ENCODE measurements at regions not wholly inside any gene's neighbourhood (a gene's known extent, or its start where the extent isn't known, plus 50 kb on each side); places are given as distances from the start of the nearest gene placed in this dataset.

DNA sequence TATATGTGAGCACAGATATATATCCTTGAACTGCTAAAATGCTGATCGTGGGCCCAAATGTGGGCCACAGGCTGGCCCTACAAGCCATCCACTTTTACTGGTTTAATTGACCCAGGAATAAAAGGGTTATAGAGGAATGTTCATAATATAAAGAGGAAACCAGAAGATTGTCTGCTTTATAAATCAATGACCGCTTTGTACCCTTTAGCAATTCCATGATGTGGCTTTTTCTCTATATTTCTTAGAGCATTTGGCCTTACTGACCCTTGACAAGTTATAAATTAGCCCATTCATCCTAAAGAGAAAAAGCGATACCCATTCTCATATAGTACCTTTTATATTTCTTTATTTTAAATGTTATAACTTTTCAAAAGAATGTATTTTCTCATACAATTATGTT is 87.1 kb upstream of the ITGA4 start:
- H3K9me3 ChIP-seq (ENCODE audit: control insufficient read depth in 1 of 2, low read length in 2 of 2), result no peaks in the 10 kb centered on the region
- H3K4me1 ChIP-seq (ENCODE audit: control insufficient read depth in 1 of 2, insufficient read depth in 2 of 2, low read length in 2 of 2), result peaks cover 4 to 5% of the 10 kb centered on the region in 2 donors
- no peak overlapping the region for H3K27ac ChIP-seq (ENCODE audit: low read depth, low read length)
- no peaks in the 10 kb centered on the region for H3K27me3 ChIP-seq (ENCODE audit: control insufficient read depth in 1 of 2, insufficient read depth in 2 of 2, low read length in 2 of 2)
- H3K36me3 ChIP-seq (ENCODE audit: control insufficient read depth in 1 of 2, insufficient read depth in 2 of 2, low read length in 2 of 2), result no peaks in the 10 kb centered on the region
- H3K9ac ChIP-seq (ENCODE audit: low read depth in 1 of 2, low read length in 2 of 2), result no peak overlapping the region
- H3K4me3 ChIP-seq (ENCODE audit: low read depth in 1 of 2, low read length in 2 of 2), result no peak overlapping the region

DNA sequence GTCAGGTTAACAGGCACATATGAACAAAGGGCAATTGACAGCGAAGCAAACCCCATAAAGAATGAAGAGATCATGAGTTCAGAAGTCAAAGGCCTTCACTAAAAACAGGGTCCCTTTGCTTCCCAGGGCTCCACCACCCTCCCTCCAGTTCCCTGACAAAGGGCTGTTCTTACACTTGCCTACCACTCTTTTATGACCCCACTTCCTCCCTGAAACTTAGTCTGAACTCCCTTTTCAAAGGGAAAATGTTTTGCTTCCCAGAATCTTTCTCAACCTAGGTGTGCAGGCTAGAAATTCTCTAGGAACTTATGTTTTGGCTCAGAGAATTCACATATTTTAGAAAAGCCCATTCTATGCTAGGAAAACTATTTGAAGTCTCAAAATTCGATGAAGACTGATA is 86.0 kb upstream of the ITGA4 start:
- H3K9ac ChIP-seq (ENCODE audit: low read depth in 1 of 2, low read length in 2 of 2), result no peak overlapping the region
- no peaks in the 10 kb centered on the region for H3K9me3 ChIP-seq (ENCODE audit: control insufficient read depth in 1 of 2, low read length in 2 of 2)
- peaks cover 5 to 6% of the 10 kb centered on the region in 2 donors for H3K4me1 ChIP-seq (ENCODE audit: control insufficient read depth in 1 of 2, insufficient read depth in 2 of 2, low read length in 2 of 2)
- H3K27ac ChIP-seq (ENCODE audit: low read depth, low read length), result no peak overlapping the region
- H3K27me3 ChIP-seq (ENCODE audit: control insufficient read depth in 1 of 2, insufficient read depth in 2 of 2, low read length in 2 of 2), result no peaks in the 10 kb centered on the region
- no peak overlapping the region for H3K4me3 ChIP-seq (ENCODE audit: low read depth in 1 of 2, low read length in 2 of 2)
- H3K36me3 ChIP-seq (ENCODE audit: control insufficient read depth in 1 of 2, insufficient read depth in 2 of 2, low read length in 2 of 2), result no peaks in the 10 kb centered on the region

DNA sequence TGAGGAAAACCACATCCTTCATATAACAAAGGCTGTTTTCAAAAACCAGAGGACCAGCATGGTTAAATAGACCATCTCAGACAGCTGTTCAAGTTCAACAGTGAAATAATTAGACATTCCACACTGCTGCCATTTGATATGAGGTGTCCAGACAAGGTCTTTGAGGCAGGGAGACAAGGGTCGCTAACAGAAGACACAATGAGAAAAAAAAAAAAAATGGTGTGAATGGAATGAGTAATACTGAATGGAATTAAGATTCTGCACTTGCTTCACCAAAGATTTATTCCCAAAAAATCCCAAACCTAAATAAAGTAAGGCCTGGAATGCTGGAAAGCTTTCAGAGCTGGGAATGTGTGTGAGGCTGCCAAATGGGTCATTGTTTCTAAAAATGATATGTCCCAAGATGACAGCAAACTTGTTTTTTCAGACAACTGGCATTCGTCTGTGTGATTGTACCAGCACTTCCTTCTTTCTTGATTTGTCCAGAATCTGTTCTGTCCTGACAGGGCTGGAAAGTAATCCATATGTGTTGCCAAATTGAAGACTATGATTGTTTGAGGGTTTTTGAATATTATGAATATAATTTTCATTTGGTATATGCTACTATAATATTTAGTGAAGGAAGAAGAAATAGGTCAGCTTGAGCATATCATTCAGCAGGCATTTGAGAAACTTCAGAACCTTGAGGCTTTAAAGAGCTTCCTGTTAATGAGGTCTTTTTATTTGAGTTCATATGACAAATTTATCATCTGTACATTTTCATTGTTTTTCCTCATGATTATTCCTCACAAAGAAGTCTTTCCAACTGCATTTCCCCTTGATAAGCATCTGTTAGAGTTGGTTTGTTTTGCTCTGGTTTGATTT is 85.2 kb upstream of the ITGA4 start:
- Histone ChIP-seq H3K4me1 (ENCODE audit: control insufficient read depth in 1 of 2, insufficient read depth in 2 of 2, low read length in 2 of 2) (peaks cover 5 to 6% of the 10 kb centered on the region in 2 donors), H3K9ac (ENCODE audit: low read depth in 1 of 2, low read length in 2 of 2) (no peak overlapping the region), H3K27ac (ENCODE audit: low read depth, low read length) (no peak overlapping the region), H3K27me3 (ENCODE audit: control insufficient read depth in 1 of 2, insufficient read depth in 2 of 2, low read length in 2 of 2) (no peaks in the 10 kb centered on the region), H3K4me3 (ENCODE audit: low read depth in 1 of 2, low read length in 2 of 2) (no peak overlapping the region), H3K36me3 (ENCODE audit: control insufficient read depth in 1 of 2, insufficient read depth in 2 of 2, low read length in 2 of 2) (no peaks in the 10 kb centered on the region), H3K9me3 (ENCODE audit: control insufficient read depth in 1 of 2, low read length in 2 of 2) (no peaks in the 10 kb centered on the region)

DNA sequence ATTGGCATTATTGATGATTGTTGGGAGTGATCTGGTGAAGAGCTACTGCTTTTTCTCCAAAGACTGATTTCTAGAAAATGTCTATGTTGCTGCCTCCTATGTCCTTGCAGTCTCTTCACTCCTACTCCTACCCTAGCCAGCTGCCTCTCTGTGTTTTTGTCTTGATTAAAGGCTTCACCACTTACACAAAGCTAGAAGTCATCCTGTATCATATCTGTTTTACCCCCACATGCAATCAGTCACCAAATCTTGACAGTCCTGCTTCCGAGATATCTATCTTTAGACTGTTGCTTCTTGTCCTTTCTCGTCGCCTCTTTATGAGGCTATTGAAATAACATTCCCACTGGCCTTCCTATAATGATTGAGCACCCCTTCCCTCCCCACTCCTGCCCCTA is 84.5 kb upstream of the ITGA4 start:
- no peaks in the 10 kb centered on the region for H3K27me3 ChIP-seq (ENCODE audit: control insufficient read depth in 1 of 2, insufficient read depth in 2 of 2, low read length in 2 of 2)
- H3K9ac ChIP-seq (ENCODE audit: low read depth in 1 of 2, low read length in 2 of 2), result no peak overlapping the region
- H3K36me3 ChIP-seq (ENCODE audit: control insufficient read depth in 1 of 2, insufficient read depth in 2 of 2, low read length in 2 of 2), result no peaks in the 10 kb centered on the region
- no peak overlapping the region for H3K27ac ChIP-seq (ENCODE audit: low read depth, low read length)
- H3K9me3 ChIP-seq (ENCODE audit: control insufficient read depth in 1 of 2, low read length in 2 of 2), result no peaks in the 10 kb centered on the region
- H3K4me1 ChIP-seq (ENCODE audit: control insufficient read depth in 1 of 2, insufficient read depth in 2 of 2, low read length in 2 of 2), result peaks cover 5 to 6% of the 10 kb centered on the region in 2 donors
- H3K4me3 ChIP-seq (ENCODE audit: low read depth in 1 of 2, low read length in 2 of 2), result no peak overlapping the region

DNA sequence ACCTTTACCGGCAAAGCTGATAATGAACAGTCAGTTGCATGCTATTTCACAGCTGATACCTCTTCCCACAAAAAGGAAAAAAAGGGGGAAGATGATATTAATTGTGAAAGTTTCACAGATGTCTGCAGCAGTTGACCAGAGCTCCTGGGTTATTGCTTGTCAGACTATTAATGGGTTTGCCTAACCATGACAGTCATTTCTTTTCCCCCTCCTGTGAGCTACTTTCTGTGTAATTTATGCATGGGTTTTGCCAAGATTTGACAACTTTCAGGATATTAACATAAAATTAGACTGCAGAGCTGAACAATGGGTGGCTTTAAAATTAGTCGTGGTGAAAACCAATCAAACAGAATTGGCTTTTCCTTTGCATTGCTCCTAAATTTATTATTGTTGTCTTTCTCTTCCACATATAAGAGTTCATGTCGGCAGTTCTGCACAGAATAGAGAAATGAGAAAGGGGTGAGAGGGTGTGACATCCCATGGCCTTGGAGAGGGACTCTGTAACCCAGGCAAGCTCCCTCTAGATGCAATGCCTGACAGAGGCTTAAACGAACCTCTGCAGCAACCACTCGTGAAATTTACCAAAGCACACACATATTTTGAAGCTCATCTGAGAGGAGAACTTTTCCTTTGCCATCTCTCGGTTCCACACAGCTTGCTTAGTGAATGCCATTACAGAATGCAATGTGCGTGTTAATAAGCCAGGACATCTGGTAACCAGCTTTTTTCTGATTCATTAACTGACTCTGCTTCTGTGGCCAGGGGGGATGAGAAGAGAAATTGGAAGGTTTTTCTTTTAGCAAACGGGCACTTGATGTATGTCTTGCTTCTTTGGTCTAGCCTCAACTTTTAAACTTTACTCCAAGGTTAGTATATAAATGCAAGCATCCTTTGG is 82.2 kb upstream of the ITGA4 start:
- Histone ChIP-seq H3K27me3 (ENCODE audit: control insufficient read depth in 1 of 2, insufficient read depth in 2 of 2, low read length in 2 of 2) (no peaks in the 10 kb centered on the region), H3K4me1 (ENCODE audit: control insufficient read depth in 1 of 2, insufficient read depth in 2 of 2, low read length in 2 of 2) (peaks cover 5 to 6% of the 10 kb centered on the region in 2 donors), H3K27ac (ENCODE audit: low read depth, low read length) (no peak overlapping the region), H3K4me3 (ENCODE audit: low read depth in 1 of 2, low read length in 2 of 2) (no peak overlapping the region), H3K36me3 (ENCODE audit: control insufficient read depth in 1 of 2, insufficient read depth in 2 of 2, low read length in 2 of 2) (no peaks in the 10 kb centered on the region), H3K9me3 (ENCODE audit: control insufficient read depth in 1 of 2, low read length in 2 of 2) (no peaks in the 10 kb centered on the region), H3K9ac (ENCODE audit: low read depth in 1 of 2, low read length in 2 of 2) (no peak overlapping the region)

DNA sequence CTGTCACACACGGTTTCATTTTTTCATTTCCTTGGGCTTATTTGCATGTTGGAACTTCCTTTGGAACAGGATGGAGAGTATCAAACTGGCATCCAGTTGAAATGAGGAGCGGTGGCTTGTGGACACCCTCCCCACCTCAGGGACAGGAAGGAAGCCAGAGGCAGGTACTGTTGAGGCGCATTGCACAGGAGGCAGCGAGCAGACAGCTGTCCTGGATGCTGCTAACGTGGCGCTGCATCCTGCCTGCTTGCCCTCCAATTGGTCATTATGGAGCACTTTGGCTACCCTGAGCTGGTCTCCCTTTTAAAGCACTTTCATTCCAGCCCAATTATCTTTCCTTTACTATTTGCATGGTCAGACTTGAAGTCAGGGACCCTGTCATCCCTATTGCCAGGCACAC is 80.7 kb upstream of the ITGA4 start:
- Histone ChIP-seq H3K27me3 (ENCODE audit: control insufficient read depth in 1 of 2, insufficient read depth in 2 of 2, low read length in 2 of 2) (no peaks in the 10 kb centered on the region), H3K36me3 (ENCODE audit: control insufficient read depth in 1 of 2, insufficient read depth in 2 of 2, low read length in 2 of 2) (no peaks in the 10 kb centered on the region), H3K9ac (ENCODE audit: low read depth in 1 of 2, low read length in 2 of 2) (no peak overlapping the region), H3K27ac (ENCODE audit: low read depth, low read length) (no peak overlapping the region), H3K4me1 (ENCODE audit: control insufficient read depth in 1 of 2, insufficient read depth in 2 of 2, low read length in 2 of 2) (peaks cover 5 to 6% of the 10 kb centered on the region in 2 donors), H3K4me3 (ENCODE audit: low read depth in 1 of 2, low read length in 2 of 2) (peak overlapping the region in 1 of 2 donors; percentile 11), H3K9me3 (ENCODE audit: control insufficient read depth in 1 of 2, low read length in 2 of 2) (no peaks in the 10 kb centered on the region)

DNA sequence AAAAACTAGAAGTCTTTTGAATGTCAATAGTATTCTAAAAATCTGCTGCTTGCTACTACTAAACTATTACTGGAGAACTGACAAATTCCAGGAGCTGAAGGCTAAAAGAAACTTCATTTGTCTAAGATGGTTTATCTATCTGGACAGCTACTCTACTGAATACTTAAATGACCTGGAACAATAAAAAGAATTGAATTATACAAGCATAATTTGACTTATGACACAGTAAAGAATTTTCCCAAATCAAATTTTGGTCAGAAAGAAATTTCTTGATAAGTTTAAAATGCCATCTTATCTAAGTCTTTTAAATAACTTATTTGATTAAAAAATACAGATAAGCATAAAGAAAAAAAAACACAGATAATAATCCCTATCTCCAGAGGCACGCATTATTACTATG is 80.2 kb upstream of the ITGA4 start:
- peaks cover 5 to 6% of the 10 kb centered on the region in 2 donors for H3K4me1 ChIP-seq (ENCODE audit: control insufficient read depth in 1 of 2, insufficient read depth in 2 of 2, low read length in 2 of 2)
- H3K9me3 ChIP-seq (ENCODE audit: control insufficient read depth in 1 of 2, low read length in 2 of 2), result no peaks in the 10 kb centered on the region
- no peaks in the 10 kb centered on the region for H3K27me3 ChIP-seq (ENCODE audit: control insufficient read depth in 1 of 2, insufficient read depth in 2 of 2, low read length in 2 of 2)
- no peak overlapping the region for H3K27ac ChIP-seq (ENCODE audit: low read depth, low read length)
- H3K9ac ChIP-seq (ENCODE audit: low read depth in 1 of 2, low read length in 2 of 2), result no peak overlapping the region
- H3K4me3 ChIP-seq (ENCODE audit: low read depth in 1 of 2, low read length in 2 of 2), result no peak overlapping the region
- H3K36me3 ChIP-seq (ENCODE audit: control insufficient read depth in 1 of 2, insufficient read depth in 2 of 2, low read length in 2 of 2), result no peaks in the 10 kb centered on the region

DNA sequence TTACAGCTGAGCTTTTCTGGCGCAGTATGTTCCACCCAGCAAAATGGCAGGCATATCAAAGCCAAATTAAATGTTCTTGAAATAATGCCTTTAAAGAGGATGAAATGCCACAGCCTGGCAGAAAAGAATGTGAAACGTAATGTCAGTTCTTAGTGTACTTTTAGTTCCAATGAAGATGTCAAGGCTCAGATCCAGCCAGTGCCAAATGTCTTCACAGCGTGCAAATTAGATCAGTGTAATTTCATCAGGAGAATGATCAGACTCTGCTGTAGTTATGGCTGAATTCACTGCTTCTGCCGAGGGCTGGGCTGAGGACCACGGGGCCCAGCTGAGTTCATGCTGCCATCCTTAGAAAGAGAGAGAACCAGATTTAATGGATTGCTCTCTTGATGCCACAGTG is 78.7 kb upstream of the ITGA4 start:
- H3K9ac ChIP-seq (ENCODE audit: low read depth in 1 of 2, low read length in 2 of 2), result no peak overlapping the region
- no peak overlapping the region for H3K27ac ChIP-seq (ENCODE audit: low read depth, low read length)
- no peak overlapping the region for H3K4me3 ChIP-seq (ENCODE audit: low read depth in 1 of 2, low read length in 2 of 2)
- no peaks in the 10 kb centered on the region for H3K27me3 ChIP-seq (ENCODE audit: control insufficient read depth in 1 of 2, insufficient read depth in 2 of 2, low read length in 2 of 2)
- H3K4me1 ChIP-seq (ENCODE audit: control insufficient read depth in 1 of 2, insufficient read depth in 2 of 2, low read length in 2 of 2), result peaks cover 0 to 6% of the 10 kb centered on the region in 2 donors
- H3K36me3 ChIP-seq (ENCODE audit: control insufficient read depth in 1 of 2, insufficient read depth in 2 of 2, low read length in 2 of 2), result no peaks in the 10 kb centered on the region
- H3K9me3 ChIP-seq (ENCODE audit: control insufficient read depth in 1 of 2, low read length in 2 of 2), result no peaks in the 10 kb centered on the region

DNA sequence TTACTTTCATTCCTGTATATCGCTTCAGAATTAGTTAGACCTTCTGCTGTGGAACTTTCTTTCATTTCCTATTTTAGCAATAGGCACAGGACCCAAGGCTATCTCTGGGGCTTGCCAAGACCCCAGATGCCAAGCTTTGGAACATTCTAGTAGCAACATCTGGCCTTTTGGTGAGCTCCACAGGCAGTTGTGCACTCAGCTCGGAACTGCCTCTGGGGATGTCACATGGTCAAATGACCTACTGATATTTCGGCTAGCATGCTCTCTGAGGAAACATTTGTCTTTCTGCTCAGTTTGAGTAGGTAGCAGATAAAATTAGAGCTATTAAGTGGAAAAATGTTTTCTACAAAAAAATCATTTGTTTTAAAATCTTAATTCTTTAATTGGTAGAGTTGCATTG is 76.6 kb upstream of the ITGA4 start:
- no peaks in the 10 kb centered on the region for H3K36me3 ChIP-seq (ENCODE audit: control insufficient read depth in 1 of 2, insufficient read depth in 2 of 2, low read length in 2 of 2)
- H3K9me3 ChIP-seq (ENCODE audit: control insufficient read depth in 1 of 2, low read length in 2 of 2), result no peaks in the 10 kb centered on the region
- H3K4me3 ChIP-seq (ENCODE audit: low read depth in 1 of 2, low read length in 2 of 2), result no peak overlapping the region
- H3K27me3 ChIP-seq (ENCODE audit: control insufficient read depth in 1 of 2, insufficient read depth in 2 of 2, low read length in 2 of 2), result no peaks in the 10 kb centered on the region
- H3K4me1 ChIP-seq (ENCODE audit: control insufficient read depth in 1 of 2, insufficient read depth in 2 of 2, low read length in 2 of 2), result no peaks in the 10 kb centered on the region
- no peak overlapping the region for H3K27ac ChIP-seq (ENCODE audit: low read depth, low read length)
- H3K9ac ChIP-seq (ENCODE audit: low read depth in 1 of 2, low read length in 2 of 2), result no peak overlapping the region

DNA sequence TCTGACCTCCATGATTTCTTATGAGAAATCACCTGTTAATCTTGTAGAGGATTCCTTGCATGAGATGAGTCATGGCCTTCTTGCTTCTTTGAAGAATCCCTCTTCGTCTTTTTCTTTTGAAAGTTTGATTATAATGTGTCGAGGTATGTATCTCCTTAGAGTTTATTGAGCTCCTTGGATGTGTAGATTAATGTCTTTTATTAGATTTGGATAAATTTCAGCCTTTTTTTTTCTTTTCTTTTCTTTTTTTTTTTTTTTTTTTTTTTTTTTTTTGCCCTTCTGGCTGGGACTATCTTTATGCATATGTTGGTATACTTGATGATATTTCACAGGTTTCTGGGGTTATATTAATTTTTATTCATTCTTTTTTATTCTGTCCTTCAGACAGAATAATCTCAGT is 72.3 kb upstream of the ITGA4 start:
- H3K27ac ChIP-seq (ENCODE audit: low read depth, low read length), result no peak overlapping the region
- H3K9ac ChIP-seq (ENCODE audit: low read depth in 1 of 2, low read length in 2 of 2), result no peak overlapping the region
- no peaks in the 10 kb centered on the region for H3K27me3 ChIP-seq (ENCODE audit: control insufficient read depth in 1 of 2, insufficient read depth in 2 of 2, low read length in 2 of 2)
- no peaks in the 10 kb centered on the region for H3K36me3 ChIP-seq (ENCODE audit: control insufficient read depth in 1 of 2, insufficient read depth in 2 of 2, low read length in 2 of 2)
- H3K4me3 ChIP-seq (ENCODE audit: low read depth in 1 of 2, low read length in 2 of 2), result no peak overlapping the region
- H3K4me1 ChIP-seq (ENCODE audit: control insufficient read depth in 1 of 2, insufficient read depth in 2 of 2, low read length in 2 of 2), result no peaks in the 10 kb centered on the region
- no peaks in the 10 kb centered on the region for H3K9me3 ChIP-seq (ENCODE audit: control insufficient read depth in 1 of 2, low read length in 2 of 2)
